GM21529 (cell line): ENCODE measurements at regions not wholly inside any gene's neighbourhood (a gene's known extent, or its start where the extent isn't known, plus 50 kb on each side); places are given as distances from the start of the nearest gene placed in this dataset.
A peak's percentile ranks its signal among the peaks of the same experiment; 100 is the strongest.

Experiments used
- ATAC-seq: cut with Tn5 transposase; IDR thresholded peaks from one replicate; pipeline ENCODE4 v1.9.1; 2021; ENCODE audit not compliant: unreplicated experiment

DNA sequence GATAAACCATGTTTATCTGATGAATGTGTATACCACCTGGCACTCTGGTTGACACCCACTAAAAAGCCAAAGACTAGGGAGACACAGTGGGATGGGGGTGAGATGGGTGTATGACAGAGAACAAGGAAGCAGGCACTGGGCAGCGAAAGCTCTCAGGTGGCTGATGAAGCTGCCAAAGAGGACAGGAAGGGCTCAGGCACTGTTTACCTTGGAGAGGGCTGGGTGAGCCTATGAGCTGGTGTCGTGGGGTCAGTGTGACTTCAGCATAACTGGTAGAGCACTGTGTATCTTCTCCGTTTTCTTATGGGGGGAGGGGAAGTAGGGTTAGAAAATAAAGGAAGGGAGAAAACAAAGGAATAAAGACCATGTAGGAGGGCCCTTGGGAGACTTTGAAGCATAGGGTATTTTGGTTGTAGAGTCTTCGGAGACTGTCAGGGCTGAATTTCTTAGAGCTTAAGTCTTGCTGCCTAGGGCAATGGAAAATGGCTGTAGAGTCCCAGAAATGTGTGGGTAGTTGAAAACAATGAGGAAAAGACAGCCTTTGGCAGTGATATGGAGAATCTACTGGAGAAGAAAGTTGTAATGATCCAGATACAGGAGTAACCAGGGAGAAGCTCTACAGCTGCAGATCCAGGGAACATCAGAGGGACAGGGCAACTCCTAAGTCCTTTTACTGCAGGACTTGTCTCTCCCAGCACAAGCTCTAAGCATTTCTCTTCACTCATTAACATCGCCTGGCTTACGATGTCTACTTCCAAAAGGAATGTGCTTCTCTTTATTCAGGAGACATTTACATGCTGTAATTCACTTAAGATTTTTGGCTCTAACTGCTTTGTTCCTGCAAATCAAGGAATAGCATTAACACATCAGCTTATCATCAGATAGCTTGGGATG lies 120.0 kb downstream of the AQP4 start:
- no peak for ATAC-seq

DNA sequence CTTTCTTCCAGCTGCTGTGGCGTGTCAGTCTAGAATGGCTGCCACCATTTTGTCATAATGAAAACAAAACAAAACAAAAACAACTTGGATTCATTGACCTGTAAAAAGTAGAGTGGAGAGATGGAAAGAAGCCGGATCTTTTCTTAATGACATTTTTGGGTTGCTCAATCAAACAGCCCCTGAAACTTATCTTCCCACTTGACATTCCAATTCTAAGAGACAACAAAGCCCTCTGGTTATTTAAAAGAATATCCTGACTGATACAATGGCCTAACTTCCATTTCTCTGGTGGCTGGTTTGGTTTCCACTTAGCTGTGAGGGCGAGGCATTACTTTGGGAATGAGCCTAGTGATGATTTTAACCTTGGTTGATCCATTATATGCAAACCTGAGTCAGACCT lies 123.7 kb downstream of the AQP4 start:
- no peak for ATAC-seq

DNA sequence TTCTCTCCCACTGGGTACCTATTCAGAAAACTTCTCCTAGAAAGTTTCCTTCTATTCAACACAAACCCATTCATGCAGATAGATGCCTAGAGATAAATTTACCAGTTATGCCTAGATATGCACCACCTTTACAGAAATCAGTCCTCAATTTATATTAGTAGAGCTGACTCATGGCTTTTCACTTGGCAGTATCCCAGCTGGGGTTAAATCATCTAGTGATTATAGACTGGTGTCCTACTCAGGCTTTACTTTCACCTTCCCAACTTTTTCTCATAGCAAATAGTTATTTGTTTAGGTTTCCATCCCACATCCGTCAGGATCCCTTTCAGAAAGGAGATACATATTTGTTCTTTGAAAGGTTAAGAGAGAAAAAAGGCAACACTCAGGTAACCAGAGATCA lies 124.5 kb downstream of the AQP4 start:
- no peak for ATAC-seq

DNA sequence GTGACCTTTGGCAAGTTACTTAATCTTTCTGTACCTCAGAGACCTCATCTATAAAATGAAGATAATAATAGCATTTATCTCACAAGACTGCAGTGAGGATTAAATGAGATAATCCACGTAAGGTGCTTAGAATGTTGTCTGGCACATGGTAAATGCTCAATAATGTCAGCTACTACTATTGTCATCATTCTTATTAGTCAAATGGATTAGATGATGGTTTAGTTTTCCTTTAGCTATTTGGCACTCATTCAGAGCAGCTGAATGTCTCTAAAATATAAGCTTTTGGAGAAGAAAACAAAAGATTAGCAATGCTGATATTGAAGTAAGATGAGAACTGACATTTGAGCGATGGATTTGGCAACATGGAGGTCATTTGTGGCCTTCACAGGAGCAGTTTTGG lies 125.1 kb downstream of the AQP4 start:
- no peak for ATAC-seq

DNA sequence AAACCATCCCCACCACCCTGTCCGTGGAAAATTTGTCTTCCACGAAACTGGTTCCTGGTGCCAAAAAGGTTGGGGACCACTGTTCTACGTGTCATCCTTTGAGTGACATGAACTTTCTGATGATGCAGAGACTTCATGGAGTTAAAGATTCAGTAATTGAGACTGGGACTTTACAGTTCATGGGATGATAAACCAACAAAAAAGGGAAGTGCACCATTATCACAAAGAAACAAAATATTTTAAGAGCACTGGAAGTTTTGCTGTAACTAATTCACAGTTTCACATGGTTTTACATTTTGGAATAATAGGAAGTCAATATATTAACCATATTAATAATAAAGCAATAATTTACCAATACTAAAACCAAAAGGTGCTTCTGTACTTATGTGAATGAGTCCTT lies 126.8 kb downstream of the AQP4 start:
- no peak for ATAC-seq

DNA sequence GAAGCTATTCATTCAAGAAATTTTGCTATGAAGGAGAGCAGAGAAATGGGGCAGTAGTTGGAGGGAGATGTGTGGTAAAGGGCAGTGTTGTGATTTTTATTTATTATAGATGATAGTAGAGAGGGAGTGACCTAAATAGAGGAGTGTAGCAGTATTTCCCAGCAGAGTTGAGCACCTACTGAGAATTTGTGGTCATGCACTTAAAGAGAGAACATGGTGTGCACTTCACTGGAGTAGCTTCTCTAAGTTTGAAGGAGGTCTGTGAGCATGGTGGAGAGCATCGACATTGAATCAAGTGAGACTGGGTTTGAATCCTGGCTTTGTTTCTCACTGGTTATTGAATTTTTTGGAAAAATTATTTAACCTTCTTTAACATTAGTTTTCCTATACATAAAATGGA lies 129.2 kb downstream of the AQP4 start:
- ATAC-seq = no peak

DNA sequence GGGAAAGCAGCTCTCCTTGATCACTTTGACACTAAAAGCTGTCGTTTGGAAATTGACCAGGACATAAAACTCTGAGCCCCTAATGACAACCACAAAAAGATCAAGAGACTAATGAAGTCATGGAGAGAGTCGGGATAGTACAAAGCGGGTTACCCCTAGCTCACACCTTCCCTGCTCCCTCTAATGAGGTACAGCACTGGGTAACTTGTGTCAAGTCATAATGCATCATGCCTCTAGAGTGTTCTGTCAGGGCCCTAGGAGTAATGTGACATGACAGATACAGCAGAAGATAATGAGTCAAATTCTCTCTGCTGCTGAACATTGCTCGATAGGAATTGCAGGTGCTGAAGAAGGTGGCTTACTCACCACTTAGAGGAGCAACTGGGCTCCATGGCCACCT lies 130.7 kb downstream of the AQP4 start:
- ATAC-seq = no peak

DNA sequence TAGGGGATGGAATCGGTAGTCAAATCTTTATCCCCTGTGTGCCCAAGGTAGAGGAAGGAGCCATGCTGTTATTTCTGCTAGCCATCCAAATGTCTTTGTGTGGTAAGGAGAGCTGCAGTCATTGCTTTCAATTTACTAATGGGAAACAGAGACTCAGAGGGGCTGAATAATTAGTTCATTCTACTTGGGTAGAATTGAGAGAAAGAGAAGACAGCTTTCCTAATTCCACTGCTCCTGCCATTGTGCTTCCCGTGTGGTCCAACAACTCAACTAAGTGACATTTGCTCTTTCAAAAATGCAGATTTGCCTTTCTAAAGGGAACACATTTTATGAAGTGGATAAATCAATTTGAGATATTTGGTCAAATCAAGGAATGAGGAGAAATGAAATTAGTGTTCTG lies 136.1 kb downstream of the AQP4 start:
- ATAC-seq = no peak

DNA sequence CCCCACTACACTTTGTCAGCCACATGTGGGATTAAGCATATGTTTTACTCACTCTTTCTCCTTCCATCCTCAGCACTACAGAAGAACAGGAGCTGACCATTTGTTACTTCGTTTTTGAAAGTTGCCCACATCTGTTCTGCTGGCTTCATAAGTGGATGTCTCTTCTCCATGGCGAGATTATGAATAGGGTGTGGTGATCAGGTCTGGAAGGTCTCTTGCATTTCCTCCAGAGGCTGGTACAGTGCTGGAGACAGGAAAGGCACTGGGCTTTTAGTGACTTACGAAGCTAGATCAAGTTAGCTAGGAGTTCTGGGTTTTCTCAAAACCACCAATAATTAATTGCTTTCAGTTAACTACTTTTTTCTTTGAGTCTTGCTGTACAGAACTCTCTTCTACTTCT lies 136.5 kb downstream of the AQP4 start:
- no peak for ATAC-seq

DNA sequence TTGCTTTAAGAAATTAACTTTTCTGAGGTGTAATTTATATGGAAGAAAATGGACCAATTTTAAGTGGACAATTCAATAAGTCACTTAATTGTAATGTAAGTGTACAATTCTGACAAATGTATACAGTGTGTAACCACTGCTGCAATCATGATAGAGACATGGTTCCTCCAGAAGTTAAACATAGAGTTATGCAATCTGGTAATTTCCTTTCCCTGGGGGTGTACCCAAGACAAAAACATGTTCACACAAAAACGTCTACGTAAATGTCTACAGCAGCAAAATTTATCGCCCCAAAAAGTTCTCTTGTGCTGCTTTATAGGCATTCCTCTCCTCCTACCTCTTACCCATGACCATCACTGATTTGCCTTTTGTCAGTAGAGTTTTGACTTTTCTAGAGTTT lies 141.5 kb downstream of the AQP4 start:
- ATAC-seq = no peak

DNA sequence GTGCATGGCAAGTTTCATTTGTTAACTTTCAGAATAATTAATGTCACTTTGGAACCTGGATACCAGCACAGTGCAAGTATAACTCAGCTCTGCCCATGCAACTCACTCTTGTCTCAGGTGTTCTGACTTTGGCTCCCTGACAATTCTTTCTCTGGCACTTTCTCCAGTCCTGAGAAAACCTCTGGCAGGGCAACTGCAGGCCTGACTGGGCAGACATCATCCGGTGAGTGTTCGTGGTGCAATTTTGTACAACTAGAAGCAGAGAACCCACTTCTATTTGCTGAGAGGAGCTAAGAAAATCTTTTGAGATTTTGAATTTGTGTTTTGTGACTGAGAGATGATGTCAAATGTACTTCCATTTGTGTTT lies 143.0 kb downstream of the AQP4 start:
- no peak for ATAC-seq

DNA sequence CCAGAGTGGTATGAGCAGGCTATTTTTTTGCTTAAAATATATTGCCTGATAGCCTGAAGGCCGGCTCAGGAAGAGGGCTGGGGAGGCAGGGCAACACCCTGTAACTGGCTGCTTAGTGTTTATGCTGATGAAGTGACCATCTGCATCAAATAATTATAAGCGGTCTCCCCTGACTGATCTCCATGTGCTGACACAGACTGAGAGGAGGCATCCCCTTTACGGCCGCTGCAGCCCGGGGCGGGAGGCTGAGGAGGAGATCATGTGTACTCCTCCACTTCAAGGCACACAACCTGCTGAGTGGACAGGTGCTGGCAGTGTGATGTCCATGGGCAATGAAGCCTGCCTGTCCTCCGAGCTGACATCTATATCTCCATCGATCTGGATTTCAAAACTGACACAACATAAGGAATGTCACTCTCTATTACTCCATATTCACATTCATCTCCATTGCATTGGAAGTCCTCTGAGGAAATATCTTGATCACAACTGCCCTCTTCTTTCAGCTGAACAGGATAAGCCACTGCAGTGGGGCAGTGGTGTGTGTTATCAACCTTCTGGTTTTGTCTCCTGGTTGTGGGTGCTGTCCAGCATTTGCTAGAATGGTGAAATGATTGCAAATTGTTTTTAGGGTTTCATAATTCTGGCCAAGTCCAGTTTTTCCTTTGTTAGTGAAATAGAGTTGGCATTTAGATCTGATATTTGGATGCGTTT lies 143.5 kb downstream of the AQP4 start:
- ATAC-seq = no peak

DNA sequence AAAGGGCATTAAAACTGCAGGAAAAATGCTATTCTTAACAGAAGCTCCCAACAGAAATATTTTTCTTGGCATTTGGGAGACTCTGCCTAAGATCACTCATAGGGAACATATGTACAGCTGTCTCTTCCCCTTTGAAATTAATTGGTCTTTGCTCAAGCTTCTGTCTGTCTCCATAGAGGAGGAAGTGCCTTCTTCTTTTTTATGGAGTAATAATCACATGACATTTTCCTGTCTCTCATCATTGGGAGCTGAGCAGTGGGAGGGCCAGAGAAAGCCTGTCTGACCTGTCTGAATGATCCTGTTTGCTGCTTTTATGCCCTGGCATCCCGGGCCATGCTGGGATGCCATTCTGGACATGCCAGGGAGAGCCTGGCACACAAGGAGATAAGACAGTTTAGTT lies 145.6 kb downstream of the AQP4 start:
- no peak for ATAC-seq

DNA sequence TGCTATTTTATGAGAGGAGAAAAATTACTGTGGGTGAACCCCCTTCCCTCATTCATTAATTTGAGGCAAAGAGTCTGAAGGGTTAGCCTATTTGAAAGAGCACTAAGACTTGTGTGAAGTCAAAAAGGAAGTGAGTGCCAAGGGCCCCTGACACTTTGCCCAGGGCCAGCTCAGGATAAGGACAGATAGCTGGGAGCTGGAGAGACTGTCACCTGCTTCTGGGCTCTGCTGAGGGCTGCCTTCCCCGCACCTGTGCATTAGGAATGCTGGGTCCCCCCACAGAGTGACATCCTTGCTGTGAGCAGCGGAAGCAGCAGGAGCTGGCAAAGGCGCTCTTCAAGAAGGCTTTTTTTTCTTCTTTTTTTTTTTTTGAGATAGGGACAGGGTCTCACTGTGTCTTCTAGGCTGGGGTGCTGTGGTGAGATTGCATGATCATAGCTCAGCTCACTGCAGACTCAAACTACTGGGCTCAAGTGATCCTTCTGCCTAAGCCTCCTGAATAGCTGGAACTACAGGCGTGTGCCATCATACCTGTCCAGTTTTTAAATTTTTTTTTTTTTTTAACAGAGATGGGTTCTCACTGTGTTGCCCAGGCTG lies 148.3 kb downstream of the AQP4 start:
- ATAC-seq = no peak

DNA sequence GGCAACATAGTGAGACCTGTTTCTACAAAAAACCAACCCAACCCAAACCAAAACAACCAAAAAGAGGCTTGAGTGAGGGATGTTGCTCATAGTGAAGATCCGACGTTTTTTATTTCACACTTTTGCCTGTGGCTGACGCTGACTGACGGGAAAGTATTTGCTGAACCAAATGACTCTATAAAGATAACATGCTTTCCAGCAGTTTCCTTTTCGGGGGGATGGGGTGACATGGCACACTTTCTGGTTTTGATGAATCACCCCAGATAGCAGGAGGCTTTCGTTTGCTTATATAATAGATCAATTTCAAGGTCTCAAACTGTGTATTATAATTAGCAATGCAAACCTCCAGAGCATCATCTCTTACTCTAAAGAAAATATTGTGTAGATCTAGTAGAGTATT lies 150.8 kb downstream of the AQP4 start:
- no peak for ATAC-seq

DNA sequence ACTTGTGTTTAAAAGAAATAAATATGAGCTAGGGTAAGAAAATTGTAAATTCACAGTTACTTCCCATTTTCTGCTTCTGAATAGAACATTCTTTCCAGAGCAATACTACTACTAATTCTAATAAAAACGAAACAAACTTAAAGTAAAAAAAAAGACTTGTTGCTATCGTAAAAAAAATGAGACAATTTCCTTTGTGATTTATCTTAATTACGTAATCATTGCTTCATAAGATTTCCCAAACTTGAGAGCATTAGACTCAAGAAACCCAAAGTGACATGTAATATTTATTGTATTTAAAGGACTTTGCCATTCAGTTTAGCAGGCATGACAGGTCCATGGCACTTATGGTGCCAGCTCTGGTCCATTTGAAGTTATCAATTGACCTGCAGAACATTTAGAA lies 153.8 kb downstream of the AQP4 start:
- ATAC-seq = no peak

DNA sequence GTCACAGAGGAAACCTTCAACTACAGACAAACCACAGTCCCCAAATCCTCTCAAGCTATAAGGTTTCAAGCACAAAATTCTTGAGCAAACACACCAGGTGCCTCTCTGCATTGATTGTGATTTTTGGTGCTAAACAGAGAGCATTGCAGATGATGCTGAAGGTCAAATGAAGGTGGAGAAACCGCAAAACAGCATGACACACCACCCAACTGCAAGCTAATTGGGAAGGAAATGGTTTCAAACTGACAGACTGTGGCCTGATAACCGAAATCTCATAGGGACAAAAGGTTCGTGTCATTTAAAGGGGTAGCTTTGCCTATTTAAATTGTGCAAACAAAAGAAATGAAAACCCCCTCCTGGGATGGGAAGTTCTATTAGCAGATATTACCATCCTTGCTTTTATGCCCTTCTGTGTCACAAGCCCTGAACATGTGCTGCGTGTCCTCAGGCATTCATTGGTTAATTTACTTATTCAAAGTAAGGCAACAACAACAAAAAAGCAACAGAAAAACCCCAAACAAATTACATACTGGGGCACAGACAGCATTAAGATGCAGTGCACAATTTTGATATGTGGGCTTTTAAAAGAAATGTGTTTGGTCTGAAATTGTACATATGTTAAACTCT lies 154.9 kb downstream of the AQP4 start:
- ATAC-seq = peak; percentile 89

DNA sequence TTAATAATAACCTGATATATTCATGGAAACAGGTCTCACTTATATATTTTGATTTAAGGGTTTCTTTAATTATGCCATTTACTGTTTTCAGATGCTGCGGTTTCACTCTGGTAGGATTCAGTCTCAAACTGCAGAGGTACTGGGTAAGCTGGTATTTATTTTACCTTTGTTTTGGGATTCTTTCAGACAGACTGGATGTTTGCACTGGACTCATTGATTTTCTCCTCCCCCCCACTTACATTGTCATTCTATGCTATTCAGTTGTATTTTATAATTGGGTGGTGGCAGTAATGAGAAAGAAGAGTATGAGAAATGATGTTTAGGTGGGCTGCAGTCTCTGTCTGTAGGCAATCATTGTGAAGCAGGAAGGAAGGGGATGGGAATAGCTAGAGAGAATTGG lies 155.6 kb downstream of the AQP4 start:
- ATAC-seq = no peak

DNA sequence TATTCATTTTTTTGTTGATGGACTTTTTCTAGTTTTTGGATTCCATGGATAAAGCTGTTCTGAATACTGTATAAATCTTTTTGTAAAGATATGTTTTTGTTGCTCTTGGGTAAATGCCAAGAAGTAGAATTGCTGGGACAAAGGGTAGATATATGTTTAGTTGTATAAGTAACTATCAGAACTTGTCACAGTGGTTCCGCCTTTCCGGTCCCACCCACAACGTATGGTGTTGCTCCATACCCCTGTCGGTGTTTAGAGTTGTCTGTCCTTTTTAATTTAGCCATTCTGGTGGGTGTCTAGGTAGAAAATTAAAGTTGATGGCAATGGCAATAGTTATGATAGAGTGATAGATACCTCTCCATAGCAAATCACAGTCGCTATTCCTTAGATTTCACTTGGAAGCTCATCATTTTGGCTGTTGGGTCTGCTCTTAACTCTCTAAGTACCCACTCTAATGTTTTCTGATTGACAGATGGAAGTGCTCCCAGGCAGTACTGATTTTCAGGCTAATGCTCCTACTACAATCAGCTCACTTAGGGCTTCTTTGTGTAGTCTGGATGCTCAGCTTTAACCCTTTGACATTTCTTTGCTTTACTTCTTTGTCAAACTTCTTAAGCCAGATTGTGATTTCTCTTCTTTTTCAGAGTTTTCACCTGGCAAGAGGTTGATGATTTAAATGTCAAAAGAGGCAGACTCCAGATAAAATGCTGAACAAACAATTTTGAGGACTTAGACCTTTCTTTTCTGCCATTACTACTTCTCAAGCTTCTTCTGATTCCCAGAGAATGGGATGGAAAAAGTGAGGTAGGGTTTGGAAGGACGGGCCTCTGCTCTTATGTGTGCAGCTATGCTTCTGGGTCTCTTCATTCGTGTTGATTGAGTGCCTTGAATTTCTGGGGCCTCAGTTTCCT lies 156.4 kb downstream of the AQP4 start:
- ATAC-seq = no peak

DNA sequence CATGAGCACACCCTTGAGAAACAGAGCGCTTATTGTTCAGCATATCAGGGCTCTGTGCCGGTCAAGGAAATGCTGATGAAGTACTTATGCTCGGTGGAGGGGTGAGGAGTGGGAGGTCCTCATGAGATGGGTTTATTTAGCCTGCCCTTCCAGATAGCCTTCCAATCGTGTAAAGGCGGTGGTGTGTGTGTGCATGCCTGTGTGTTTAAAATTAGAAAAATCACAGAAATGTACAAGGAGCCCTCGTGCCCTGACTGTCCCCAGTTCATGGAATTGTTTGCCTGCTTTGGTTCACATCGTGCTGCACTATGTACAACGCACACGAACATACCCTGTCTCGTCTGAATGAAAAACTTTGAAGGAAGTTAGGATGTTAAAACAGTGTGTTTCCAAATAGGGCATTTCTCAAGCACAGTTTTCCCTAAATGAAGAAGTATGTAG lies 158.6 kb downstream of the AQP4 start:
- ATAC-seq = no peak

DNA sequence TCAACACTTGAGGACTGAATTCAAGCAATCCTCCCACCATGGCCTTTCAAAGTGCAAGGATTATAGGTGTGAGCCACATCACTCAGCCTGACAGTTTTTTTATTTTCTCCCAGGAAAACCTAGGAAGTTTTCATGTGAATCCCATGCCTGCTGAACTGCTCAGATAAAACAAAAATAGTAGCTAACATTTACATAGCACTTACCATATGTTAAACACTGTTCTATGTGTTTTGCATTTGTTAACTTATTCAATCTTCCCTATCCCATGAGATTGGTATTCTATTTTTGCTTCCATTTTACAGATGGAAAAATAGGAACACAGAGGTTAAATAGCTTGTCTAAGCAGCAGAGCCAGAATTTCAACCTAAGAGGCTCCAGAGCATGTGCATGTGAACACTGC lies 157.4 kb upstream of the KCTD1 start:
- ATAC-seq = no peak
